Umbilical cord (tissue), 1 donor: ENCODE measurements at regions not wholly inside any gene's neighbourhood (a gene's known extent, or its start where the extent isn't known, plus 50 kb on each side); places are given as distances from the start of the nearest gene placed in this dataset.
"Not testable (repeated sequence)": the region's sequence is repeated elsewhere in the genome, so short reads cannot be mapped to it uniquely, and the experiment has no call there.

Experiments
- DNase-seq: peaks from one replicate; pipeline ENCODE4 v3.0.0-alpha.2; 2015; ENCODE audit warnings: low spot score

DNA sequence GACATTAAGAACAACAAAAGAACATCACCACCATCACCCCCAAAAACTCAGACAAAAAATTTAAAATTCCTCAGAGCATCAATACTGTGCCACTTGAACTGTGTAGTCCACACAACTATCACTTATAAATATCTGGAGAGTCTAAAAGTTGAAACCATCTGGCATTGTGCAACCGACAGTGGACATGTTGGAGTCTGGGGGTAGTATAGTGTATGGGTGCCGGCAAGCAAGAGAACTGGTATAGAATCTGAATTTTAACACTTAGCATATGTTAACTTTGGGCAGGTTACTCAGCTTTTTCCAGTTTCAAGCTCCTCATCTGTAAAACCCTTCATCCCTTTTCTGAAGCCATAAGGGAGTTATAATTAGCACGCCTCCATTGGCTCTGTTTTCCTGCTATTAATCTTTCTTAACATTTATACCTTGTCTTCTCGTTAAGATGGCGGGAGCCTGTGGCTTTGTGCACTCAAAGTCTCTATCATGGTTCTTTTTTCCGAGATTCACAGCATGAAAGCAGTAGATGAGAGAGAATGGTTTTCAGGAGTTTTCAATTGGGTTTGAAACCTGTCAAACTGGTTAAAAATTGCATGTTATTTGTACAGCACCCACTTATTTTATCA lies 255.7 kb upstream of the TBL1XR1 start:
- DNase-seq = no peak

GRCh38 chr3:177453451-177453844 lies 256.2 kb upstream of the TBL1XR1 start:
- DNase-seq = no peak

DNA sequence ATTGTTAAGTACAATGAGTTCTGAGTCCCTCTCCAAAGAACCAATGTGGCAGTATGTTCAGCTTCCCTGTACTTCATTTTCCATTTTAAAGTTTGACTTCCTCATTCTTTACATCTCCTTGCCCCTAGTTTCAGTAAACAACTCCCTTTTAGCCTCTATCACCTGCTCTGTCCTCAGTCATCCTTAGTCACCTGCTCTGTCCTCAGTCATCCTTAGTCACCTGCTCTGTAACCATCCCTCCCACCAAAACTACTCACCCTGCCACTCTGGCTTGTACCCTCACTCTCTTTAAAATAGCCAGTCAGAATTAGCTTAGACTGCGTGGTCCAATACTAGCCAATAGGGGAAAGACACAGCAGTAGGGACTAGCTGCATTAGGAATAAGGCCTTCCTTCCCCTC lies 259.9 kb upstream of the TBL1XR1 start:
- DNase-seq = not testable (repeated sequence)

DNA sequence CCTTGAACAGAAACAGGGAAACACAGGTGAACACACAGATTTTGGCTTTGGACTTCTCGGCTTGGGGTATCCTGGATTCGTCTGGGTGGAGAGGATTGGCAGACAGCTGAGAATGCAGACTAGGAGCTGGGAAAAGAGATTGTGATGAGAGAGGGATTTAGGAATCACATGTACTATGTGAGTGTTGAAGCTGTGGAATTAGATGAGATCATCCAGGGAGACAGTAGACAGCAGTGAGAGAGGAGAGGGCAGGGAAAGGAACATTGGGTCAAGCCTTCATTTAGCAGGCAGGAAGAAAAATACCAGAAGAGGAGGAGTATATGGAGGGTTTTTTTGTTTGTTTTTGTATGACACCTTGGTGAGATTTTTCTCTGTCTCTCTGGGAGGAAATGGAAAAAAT lies 262.1 kb upstream of the TBL1XR1 start:
- peak; percentile 95 for DNase-seq

- DNase-seq = no peak
Observed at GRCh38 chr3:177460047-177460446, 262.8 kb upstream of the TBL1XR1 start.

DNA sequence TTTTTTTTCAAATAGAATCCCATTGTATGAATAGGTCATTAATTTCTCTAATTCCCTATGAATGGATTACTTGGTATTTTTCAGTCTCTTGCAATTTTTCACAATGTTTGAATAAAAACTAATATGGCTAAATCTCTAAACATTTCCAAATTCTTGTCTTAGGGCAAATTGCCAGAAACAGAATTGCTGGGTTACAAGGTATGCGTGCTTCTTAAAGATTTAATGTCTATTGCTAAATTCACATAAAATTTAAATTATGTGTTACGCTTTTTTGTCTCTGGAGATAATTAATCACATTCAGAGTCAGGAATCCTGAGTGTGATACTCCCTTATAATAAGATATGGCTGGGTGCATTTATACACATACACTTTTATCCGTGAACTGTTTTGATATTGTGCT lies 264.5 kb upstream of the TBL1XR1 start:
- DNase-seq = no peak

DNA sequence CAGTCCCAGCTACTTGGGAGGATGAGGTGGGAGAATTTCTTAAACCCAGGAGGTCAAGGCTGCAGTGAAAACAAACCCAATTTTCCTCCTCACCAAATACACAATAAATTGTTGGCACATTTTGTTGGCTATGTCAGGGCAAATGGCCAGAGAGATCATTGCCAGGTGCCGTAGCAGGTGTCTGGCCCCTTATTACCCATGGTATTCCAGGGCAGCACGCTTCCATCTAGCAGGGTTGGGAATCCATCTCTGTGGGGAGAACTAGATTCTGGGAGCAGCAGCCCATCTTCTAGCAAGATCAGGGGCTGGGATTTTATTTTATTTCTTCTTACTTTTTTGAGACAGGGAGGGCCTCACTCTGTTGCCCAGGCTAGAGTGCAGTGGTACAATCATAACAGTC lies 266.1 kb upstream of the TBL1XR1 start:
- not testable (repeated sequence) for DNase-seq

GRCh38 chr3:177463863-177464262 lies 266.6 kb upstream of the TBL1XR1 start:
- no peak for DNase-seq

DNA sequence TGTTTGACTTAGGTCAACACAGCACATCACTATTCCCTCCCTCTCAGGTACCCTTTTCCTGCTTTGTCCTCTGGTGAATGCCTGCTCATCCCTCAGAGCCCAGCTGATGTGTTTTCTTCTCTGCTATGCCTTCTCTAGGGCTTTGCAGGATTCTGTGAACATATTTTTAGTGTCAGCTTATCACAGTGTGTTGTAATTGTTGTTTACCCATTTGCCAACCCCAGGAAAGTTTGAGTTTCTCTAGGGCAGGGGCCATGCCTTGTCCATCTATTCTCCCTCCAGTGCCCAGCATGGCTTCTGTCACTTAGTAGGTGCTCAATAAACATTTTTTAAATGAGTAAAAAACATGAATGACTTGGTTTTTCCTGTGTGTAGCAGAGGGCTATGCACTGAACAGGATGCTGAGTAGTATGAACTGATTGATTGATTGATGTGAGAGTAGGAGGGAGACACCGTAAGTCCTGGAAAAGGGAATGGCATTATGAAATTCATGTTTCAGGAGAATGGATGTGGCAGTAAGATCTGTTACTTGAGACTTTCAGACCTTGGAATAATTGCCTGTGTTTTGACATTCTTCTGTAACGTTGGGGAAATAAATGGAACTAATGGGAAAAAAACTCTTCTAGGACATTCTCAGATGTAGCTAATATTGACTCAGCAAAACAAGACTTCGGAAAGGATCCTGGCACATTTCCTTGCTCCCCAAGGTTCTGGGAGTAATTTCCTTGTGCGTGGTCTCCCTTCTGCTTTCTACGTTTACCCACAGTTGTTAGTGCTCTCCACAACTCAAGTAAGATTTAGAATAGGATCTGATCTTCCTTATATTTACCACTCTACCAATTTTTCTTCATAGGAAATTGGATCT lies 267.3 kb upstream of the TBL1XR1 start:
- no peak for DNase-seq

DNA sequence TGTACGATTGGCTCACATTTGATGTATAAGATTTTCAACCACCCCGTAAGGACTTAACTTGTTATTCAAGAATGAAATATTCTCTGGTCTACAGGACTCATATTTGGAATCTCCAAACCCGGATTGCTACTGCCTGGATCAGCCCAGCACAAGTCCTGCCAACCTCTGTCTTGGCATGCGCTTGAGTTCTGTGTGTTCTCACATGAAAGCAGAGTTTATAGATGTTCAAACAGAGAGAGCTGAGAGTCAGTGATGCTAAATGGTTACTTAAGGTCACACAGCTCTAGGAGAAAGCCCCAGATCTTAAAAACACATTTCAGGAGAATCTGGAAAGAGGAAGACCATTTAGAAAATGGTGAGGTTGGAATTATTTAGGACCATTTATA lies 268.0 kb upstream of the TBL1XR1 start:
- no peak for DNase-seq

GRCh38 chr3:177466074-177466473 lies 268.8 kb upstream of the TBL1XR1 start:
- DNase-seq = no peak

- DNase-seq = not testable (repeated sequence)
Observed at GRCh38 chr3:177466622-177467021, 269.3 kb upstream of the TBL1XR1 start.

GRCh38 chr3:177467247-177467985 lies 270.1 kb upstream of the TBL1XR1 start:
- no peak for DNase-seq

- DNase-seq = no peak
Observed at GRCh38 chr3:177468331-177468730, 271.0 kb upstream of the TBL1XR1 start.

DNA sequence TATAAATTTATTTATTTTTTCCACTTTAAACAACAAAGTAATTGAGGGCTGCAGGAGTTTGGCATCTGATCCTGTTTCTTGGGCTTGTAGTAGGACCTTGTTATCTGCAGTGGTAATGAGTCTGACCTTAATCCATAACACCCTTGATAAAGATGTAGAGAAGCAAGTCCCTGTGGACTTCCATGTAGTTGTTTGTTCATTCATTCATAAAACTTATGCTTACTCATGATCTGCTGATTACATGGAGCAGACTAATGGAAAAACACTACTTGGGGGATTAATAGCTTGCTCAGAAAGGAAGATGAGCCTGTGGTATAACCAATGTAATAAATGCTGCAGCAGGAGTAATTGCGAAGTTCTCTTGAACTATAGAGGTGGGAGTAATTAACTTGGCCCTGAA lies 271.5 kb upstream of the TBL1XR1 start:
- DNase-seq = no peak

GRCh38 chr3:177469216-177469615 lies 271.9 kb upstream of the TBL1XR1 start:
- DNase-seq = no peak

DNA sequence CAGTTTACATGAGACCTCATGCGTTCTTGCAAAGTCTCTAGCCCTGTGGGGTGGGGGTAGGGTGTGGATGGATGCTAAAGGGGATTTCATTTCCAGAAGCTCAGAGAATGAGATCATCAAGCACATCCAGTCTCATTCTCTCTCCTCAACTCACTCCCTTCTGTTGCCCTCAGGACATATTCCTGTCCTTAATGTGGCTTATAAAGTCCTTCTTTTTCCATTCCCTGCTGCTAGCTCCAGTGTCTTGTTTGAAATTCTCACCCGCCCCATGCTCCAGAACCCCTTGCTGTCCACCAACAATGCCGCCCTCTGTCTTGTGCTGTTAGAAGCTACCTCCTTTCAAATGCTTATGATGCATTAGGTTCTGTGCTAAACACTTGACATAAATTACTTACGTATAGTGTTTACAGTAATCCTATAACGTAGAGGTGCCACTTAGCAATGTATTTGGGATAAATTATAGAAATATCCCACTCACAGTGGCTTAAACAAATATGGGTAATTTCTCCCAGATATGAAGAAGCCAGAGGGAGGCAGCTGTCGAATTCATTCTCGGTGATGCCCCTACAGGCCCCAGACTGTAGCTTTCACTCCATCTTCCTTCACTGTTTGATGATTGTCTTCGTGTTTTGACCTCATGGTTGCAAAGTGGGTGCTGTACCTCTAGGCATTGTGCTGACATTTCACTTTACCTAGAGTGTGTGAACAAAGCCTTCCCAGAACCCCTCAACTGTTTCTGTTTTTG lies 273.1 kb upstream of the TBL1XR1 start:
- DNase-seq = peak; percentile 75

DNA sequence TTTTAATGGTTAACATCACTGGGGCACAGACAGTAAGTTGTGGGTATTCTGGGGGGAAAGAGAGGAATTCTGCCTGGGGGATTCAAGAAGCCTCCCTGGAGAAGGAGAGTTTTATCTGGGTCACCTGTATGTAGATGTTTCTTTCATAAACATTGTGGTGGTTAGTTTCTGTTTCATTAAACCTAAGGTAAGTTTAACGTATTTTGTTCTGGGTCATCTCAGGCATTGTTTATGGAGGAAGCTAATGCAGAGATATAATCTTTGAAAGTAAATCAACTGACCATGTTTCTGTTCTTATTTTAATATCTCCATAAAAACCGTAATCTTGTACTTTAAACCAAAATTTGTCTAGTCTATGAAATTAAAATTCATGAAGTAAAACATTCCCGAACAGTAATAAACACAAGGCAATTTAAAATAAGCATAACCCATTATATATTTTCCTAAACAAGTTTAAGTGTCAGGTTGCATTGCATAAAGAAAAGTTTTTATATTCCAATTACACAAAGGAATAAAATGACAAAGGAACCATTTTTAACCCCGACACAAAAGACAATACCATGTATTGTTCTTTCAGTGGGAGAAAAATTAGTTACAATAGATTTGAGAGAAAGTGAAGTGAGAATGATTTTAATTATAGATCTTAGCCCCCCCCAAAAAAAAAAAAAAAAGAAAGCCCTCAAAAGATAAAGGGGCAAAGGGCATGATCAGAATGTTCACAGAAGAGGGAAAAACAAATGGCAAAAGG lies 274.6 kb upstream of the TBL1XR1 start:
- DNase-seq = no peak

GRCh38 chr3:177473184-177473583 lies 275.9 kb upstream of the TBL1XR1 start:
- no peak for DNase-seq

DNA sequence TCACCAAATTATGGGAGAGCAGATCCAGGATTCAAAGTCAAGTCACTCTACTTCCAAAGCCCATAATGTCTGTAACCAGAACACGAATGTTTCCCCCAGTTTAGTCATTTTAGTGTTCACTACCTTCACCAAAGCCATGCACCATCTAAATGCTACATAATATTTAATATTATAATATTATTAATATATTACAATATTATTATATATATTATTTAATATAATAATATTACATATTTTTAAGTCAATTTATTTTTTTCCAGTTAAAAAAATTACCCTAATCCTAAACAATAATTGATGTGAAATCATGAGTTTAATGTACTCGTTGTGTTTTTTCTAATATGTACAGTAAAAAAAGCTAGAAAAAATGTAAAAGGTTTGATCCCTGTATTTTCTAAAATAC lies 276.6 kb upstream of the TBL1XR1 start:
- no peak for DNase-seq
